ENCODE measurements at regions not wholly inside any gene's neighbourhood (a gene's known extent, or its start where the extent isn't known, plus 50 kb on each side); places are given as distances from the start of the nearest gene placed in this dataset.

DNA sequence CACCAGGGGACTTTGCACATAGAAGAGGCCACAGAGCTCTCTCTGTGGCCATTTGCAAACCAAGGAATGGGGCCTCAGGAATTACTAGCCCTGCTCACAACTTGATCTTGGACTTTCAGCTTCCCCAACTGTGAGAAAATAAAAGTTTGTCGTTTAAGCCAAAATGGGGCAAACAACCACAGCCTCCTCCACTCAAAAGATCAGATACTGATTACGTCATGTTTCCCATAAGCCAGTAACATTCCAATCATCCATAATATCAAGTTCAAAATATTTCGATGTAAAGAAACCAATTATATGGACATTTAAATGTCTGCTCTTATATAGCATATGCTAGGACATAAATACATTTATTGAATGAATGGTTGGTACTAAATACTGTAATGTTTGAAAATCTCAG is 307.5 kb upstream of the HAND2 start:
- no peak for DNase-seq

DNA sequence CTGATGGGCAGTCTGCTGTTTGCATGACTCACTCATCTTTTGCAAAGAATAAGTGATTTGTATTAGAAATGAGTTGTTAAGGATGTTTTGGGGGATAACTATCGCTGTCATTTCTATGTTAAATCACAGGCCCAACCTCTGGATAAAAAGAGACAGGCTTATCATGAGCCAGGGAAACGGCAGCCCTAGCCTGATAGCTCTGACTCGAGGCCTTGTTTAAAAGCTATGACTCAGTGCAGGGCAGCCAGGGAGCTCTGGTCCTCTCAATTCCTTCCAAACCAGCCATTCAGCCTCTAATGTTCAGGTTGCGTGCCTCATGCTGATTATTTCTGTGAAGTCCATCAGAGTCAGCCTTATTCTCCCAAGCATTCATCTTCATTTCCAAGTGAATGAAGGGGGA is 305.9 kb upstream of the HAND2 start:
- no peak for DNase-seq

DNA sequence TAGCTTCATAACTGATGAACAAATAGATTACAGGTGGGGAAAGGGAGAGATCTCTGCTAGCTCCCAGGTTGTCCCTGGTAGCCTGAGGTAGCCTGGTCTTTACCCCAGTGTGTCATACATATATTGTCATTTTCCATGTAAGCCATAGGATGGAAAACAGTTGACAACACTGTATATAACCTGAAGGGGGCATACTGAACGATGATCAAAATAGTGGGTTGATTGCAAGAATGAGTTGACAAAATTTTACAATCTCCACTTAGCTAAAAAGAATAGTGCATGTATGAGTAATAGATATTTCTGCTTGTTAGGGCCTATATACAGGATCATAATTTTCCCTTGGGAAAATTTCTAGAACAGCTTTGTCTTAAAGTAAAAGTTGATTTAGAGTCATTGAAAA is 304.1 kb upstream of the HAND2 start:
- DNase-seq: no peak

DNA sequence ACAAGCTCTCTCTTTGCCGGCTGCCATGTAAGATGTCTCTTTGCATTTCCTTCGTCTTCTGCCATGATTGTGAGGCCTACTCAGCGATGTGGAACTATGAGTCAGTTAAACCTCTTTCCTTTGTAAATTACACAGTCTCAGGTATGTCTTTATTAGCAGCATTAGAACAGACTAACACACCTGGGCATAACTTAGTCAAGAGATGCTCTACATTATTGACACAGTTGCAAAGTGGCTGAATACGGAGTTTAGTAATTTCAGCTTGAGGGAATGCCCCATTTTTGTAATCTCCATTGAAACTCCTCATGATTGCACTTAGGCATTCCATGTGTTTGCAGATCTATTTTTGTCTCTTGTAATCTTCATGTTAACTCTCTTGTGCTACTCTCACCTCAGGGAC is 299.5 kb upstream of the HAND2 start:
- DNase-seq: no peak

DNA sequence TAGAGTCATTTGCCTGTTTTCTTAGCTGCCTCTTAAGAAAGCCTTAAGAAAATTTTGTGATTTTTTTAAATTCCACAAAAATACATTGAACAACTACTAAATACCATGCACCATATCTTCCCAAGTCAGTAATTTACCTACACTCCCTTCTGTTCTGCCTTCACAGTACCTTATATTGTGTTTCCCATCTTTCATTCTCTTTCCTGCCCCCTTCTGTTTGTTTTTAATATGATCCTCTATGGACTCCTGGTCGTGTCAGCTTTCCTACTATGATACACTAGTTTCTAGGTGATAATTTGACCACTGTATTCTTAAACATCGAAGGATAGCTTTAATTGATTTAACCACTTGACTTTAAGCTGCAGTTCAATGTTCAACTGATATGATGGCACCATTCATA is 297.7 kb upstream of the HAND2 start:
- DNase-seq: no peak

DNA sequence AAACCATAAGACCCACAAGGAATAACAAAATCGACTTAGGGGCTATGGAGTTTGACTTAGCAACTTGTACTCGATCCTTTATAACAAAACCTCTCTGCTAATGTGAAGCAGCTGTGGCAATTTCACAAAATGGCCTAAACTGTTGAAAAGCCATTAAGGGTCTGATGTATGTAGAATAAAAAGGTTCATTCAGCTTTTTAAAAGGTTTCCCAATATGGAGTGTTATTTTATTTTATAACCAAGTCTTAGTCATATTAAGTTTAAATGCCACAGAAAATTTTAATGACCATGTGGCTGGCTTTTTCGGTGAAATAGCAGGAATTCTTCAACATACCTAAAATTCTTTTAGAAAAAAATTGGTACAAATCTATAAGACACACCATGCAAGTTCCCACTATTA is 291.8 kb upstream of the HAND2 start:
- DNase-seq: no peak

DNA sequence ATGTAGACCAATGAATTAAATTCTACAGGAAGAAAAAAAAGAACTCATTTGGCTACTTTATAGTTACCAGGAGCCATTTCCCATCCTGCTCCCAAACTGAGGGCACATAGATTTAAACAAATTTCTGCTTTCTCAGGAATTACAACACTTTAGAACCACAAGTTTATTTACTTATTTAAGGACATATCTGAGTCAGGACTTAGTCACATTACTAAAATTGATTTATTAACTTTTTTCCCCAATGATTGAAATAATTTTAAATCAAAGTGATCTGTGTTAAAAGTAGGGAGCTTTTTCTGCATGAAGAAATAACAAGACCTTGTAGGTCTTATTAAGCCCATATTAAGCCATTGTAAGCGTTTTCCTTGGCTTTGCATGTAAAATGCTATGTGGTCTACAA is 291.0 kb upstream of the HAND2 start:
- no peak for DNase-seq

DNA sequence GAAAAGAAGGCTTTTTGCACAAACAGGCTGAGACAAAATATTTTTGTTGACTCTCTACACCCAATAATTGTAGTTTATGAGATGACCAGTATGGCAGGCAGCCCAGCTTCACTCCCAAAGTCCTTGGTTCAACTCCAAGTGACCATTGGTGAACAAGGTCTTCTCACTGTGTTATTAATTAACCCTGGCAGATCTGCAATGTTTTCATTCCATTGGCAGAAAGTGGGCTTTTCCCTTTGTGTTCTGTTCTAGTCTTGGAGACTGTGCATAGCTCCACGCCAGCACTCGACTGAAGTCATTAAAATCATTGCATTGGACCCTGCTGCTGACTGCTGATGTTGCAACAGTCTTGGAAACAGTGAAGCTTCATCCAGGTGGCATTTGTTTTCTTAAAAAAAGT is 277.3 kb upstream of the HAND2 start:
- no peak for DNase-seq

DNA sequence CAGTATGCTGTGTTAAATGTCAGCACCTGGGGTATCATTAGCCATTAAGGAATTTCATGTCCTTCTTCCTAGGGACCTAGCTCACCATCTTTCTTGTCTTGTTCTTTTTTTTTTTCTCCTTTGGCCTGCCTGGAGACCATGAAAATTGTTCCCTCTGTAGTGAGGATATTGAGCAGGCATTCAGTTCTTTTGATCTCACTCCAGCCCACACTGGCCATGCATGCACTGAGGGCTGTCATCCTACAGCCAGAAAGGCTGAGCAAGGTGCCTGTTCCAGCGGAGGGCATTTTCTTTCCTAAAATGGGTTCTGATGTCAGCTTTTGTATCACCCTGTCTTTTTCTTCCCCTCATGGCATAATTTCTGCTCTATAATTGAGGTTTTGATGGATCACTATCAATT is 275.9 kb upstream of the HAND2 start:
- DNase-seq: no peak

DNA sequence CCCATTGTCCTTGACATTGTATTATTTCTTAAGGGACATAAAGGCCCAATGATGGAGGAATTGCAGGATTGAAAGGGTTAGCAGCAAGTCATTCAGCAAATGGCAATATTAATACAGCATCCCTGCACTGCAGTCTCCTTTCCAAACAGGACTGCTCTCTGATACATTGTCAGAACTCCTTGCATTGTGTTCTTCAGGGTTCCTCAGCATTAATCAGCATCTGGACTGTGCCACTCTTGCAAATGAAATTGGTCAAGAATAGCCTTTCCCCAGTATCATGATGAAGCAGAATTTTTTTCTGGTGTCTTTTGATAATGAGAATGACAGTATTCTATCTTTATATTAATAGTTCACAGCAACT is 272.6 kb upstream of the HAND2 start:
- no peak for DNase-seq

DNA sequence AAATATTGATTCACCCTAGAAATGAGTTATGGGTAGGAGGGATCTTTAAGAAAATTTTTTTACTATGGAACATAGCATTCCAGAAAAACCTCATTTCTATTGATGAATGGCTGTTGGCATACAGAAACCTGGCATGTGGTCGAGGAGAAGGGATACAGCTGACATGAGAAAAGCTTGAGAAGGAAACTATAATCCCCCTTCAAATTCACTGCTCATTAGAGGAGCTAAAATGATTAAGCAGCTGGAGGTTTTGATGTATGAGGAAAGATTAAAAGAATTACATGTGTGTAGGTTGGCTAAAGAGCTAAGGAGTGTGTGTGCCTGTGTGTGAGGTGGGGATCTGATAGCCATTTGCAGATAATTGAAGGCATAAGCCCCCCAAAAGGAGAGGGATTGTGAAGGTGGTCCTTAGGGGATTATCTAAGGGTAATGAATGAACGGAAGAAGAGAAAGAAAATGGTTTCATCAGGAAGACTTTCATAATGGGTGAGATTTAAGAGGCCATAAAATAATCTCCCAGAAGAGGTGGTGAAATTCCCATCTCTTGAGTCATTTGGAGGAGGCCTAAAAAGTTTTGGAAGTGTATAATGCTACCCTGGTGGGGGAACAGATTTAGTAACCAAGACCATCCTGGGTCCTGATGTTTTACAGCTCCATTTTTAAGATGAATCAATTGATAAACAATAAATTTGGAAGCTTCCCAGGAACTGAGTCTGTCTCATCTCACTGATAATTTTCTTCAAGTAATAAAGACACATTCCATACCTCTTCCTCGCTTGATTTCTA is 272.0 kb upstream of the HAND2 start:
- no peak for DNase-seq

DNA sequence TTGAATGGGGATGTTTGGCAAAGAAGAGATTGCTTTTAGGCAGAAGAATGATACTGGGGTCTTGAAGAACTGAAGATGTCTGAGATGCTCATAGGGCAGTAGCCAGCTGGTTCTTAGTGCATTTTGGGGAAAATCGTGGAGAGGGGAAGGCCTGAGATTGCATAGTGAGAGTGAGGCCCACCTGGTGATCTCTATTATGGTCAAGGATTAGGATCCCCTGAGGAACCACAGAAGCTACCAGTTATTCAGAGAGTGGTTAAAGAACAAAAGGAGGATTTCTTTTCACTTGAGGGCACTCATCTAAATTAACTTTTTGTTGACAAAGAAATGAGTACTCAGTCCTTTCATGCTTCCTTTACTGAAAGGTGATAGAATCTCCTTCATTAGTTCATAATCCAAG is 271.3 kb upstream of the HAND2 start:
- no peak for DNase-seq

DNA sequence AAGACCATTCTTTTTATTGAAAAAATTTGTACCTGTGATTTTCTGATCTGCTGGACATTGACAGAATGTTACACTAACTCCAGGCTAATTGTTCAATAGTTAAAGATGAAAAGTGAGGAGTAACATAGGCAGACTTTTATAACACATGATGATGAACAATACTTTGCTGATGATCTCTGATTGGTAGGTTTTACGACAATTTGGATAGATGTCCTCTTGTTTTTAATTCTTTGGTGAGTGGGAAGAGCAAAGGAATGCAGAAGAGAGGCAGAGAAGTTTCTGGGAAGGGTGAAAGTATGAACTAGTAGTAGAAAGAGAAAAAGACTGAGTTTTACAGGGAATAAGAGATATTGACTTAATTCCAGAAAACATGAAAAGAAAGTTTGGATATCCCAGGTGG is 267.3 kb upstream of the HAND2 start:
- DNase-seq: no peak

DNA sequence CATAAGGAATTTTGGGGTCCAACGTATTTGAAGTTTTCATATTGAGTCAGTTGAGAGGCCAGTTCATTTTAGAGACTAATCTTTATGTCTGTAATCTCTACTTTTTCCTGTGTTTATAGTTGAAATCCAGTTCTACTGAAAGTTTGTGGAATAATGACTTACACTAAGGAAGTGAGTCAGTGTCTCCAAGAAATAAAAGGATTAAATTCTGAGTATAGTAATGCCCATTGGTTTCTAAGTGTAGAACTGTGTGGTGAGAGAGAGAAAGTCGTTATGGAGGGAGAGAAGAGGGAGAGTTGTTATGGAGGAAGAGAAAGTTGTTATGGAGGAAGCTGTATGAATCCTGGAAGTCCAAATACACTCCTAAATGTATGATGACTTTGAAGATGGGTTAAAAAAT is 264.6 kb upstream of the HAND2 start:
- no peak for DNase-seq

DNA sequence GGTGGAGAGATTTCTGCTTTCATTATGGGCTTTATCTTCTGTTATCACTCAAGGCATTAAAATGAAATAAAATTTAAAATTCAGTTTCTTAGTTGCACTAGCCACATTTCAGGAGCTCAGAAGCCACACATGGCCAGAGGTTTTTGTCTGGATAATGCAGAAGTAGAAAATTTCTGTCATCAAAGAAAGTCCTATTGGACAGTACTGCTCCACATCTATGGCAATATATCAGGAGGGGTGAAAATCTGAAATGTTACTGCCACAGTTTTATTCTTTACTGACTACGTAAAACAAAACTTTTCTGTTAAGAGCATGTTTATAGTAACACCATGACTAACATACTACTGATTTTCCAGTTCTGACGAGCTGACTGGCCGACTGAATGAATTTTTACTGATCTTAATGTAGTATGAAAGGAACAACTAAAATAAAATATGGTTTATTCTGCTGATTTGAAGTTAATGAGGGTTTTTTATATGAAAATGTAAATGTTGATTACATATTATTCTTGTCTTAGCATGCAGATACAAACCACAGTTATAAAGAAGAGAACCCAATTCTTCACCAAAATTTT is 264.0 kb upstream of the HAND2 start:
- no peak for DNase-seq

DNA sequence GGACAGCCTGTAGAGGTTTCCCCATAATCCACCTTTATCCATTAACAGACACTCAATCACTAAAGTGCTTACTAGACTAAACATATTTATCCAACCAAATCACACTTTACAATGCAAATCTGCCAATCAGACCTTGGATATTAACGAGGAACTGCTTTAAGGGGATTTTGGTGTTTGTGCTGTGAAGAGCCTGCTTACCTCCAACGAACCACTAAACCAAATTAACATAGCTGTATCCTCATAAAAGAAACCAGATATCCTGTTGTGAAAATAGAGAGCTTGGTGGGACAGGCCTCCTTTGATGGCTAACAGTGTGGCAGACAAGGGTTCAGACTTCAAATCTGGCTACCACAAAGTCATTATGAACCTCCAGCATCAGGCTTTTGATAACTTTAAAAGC is 252.6 kb upstream of the HAND2 start:
- DNase-seq: no peak

DNA sequence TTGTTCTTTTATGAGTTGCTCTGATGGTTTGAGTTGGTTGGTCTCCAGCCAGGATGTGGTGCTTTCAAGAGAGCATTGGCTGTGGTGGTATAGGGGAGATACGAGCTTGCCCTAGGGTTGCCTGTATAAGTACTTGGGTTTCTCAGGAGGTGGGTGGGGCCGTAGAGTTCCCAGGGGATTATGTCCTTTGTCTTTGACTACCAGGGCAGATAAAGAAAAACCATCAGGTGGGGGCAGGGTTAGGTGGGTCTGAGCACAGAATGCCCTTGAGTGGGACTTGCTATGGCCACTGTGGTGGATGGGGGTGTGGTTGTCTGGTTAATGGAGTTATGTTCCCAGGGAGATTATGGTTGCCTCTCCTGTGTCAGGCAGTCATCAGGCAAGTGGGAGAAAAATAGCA is 247.9 kb upstream of the HAND2 start:
- DNase-seq: no peak

DNA sequence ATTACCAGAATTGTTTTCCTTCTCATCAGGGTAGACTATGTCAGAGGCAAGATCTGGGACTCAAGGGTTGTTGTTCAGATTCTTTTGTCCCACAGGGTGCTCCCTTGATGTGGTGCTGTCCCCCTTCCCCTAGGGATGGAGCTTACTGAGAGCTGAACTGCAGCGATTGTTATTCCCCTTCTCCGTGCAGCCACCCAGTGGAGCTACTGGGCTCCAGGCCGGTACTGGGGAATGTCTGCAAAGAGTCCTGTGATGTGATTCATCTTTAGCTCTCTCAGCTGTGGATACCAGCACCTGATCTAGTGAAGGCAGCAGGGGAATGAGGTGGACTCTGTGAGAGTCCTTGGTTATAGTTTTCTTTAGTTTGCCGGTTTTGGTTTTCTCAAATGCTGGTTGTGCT is 247.4 kb upstream of the HAND2 start:
- no peak for DNase-seq

DNA sequence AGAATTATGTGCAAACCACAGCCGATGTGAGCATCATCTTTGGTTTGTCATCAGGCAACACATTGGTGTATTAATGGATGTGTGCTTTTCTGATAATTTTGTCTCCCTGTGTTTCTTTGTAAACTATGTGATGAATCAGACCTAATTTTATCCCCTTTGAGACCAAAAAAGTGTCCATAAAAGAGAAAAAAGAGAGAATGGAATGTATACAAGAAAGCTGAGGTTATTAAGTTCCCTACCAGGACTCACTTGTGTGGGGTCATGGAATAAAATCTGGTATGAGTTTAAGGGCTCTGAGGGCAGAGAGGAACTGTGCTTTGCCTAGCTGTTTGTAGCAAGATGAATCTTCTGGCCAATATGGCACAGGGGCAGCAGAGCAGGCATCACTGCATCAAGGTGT is 239.5 kb upstream of the HAND2 start:
- no peak for DNase-seq

DNA sequence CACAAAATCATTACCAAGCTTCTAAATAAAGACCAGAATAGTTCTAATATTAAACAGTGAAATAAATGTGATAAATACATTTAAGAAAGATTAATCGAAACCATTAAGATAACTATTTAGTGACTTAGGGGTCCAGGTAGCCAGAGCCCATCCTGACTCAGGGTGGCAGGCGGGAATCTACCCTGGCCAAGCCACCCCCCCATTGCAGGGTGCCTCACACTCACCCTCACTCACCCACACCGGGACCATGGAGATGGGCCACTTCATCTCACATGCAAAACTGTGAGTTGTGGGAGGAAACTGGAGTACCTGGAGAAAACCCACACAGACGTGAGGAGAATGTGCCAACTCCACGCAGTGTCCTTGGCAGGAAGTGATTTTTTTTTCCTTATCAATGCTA is 237.6 kb upstream of the HAND2 start:
- no peak for DNase-seq

DNA sequence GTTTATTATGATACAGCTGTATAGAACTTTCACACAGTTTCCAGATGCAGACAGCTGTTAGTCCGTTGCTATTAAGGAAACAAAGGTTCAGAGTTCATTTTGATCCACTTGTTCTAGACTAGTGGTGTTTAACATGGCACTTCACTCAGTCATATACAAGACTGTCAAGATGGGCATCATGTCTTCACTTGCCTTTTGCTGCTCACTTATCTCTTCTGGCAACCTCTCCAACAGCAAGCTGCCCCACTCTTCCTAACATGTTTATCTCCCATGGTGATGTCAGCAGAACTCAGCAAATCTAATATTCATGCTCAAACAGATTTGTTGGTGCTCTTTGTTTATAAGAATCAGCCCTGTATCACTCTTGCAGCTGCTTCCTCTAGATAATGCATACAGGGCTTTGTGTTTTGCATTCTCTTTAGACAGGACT is 236.2 kb upstream of the HAND2 start:
- no peak for DNase-seq

DNA sequence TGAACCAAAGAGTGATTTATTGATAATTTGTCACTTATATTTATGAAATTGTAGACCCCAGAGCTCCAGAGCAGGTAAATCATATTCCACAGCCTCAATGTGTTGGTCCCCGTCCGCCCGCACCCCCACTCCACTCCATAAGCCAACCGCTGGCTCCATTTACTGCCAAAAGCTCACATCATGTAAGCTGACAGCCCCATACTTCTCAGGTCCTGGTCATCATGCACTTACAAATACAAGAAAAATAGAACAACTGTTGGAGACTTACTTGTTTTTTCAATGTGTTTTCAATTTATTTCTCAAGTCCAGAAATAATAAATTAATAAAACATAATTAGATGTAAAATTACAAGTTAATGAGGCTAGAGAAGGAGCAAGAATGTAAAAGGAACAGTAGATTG is 235.7 kb upstream of the HAND2 start:
- no peak for DNase-seq

DNA sequence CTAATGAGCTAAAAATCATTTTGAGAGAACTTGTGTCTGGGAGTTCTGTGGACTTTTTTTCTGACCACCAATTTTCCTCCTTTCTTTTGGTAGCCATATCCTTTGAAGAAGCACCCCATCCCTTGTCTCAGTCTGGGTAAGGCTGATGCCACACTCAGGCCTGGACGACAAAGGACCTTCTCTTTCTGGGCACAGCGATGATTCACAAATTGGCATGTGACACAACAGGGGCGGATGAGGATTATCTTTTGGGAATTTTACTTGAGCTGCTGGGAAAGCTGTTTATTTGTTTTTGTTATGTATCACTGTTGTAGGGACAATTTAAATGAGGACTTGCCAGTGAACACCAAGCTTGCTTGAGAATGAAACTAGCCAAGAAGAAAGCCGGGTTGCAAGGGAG is 233.4 kb upstream of the HAND2 start:
- no peak for DNase-seq

DNA sequence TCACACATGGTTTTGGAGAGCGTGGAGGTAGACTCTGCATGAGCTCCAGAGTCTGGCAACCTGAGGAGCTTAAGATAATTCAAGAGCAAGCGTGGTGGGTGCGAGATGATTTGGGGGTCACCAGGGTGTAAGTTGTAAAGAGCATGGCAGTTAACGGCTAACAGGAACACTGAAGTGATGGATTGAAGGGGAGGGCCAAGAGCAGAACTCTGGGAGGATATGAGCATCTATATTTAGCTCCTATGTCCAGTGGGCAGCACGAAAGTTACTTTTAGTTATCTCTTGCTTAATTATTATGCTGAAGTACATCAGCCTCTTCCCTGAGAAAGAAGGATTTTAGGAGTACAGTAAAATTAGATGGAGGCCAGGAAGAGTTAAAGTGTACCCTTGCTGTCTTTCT is 231.9 kb upstream of the HAND2 start:
- no peak for DNase-seq

DNA sequence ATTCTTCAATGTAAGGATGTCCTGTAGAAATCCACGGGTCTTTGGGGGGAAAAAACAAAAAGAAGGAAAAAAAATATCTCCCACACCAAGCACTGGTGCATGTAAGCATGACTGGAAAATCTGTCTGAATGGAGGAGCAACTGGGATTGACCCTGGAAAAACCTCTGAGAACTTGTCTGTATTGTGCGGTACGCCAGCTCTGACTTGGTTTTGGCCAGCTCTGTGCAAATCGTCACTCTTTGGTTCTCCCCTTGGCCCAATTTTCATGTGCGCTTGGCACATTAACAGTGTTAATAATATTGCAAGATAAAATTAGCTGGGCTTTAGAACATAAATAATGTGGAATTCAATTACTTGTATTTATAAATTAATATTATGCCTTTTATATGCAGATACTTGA is 231.2 kb upstream of the HAND2 start:
- DNase-seq: no peak

All from T-helper 1 cell (primary cell).